ENCODE measurements at regions not wholly inside any gene's neighbourhood (a gene's known extent, or its start where the extent isn't known, plus 50 kb on each side); places are given as distances from the start of the nearest gene placed in this dataset.

DNA sequence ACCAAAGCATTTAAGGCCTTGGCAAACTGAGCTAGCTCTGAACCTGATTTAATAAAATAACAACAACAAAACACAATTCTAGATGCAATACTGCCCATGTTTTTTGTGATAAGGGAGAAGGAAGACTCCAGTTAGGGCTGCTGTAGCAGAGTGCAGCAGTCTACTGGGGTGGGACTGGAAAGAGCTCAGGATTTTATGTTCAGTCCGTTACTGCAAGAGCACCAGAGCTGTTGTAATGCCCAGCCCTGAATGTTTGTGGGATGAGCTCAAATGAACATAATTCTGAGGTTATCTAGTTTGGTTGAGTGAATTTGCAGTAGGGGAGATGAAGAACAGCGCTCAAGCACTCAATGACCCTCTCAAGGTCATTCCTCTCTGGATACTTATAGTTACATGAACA lies 743.8 kb downstream of the FAT4 start:
- TF ChIP-seq, protein P1, sequence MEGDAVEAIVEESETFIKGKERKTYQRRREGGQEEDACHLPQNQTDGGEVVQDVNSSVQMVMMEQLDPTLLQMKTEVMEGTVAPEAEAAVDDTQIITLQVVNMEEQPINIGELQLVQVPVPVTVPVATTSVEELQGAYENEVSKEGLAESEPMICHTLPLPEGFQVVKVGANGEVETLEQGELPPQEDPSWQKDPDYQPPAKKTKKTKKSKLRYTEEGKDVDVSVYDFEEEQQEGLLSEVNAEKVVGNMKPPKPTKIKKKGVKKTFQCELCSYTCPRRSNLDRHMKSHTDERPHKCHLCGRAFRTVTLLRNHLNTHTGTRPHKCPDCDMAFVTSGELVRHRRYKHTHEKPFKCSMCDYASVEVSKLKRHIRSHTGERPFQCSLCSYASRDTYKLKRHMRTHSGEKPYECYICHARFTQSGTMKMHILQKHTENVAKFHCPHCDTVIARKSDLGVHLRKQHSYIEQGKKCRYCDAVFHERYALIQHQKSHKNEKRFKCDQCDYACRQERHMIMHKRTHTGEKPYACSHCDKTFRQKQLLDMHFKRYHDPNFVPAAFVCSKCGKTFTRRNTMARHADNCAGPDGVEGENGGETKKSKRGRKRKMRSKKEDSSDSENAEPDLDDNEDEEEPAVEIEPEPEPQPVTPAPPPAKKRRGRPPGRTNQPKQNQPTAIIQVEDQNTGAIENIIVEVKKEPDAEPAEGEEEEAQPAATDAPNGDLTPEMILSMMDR (IDR thresholded peaks at IDR 0.05 in 4 of 5, conservative IDR thresholded peaks at IDR 0.05 in 1 of 5), result no peak
- TF ChIP-seq POLR2A (IDR thresholded peaks at IDR 0.05), result no peak
